ENCODE measurements at regions not wholly inside any gene's neighbourhood (a gene's known extent, or its start where the extent isn't known, plus 50 kb on each side); places are given as distances from the start of the nearest gene placed in this dataset.
"Not testable (repeated sequence)": the region's sequence is repeated elsewhere in the genome, so short reads cannot be mapped to it uniquely, and the experiment has no call there.

GRCh38 chr13:22861958-22862466 lies 318.8 kb upstream of the SGCG start:
- DNase-seq = no peak

DNA sequence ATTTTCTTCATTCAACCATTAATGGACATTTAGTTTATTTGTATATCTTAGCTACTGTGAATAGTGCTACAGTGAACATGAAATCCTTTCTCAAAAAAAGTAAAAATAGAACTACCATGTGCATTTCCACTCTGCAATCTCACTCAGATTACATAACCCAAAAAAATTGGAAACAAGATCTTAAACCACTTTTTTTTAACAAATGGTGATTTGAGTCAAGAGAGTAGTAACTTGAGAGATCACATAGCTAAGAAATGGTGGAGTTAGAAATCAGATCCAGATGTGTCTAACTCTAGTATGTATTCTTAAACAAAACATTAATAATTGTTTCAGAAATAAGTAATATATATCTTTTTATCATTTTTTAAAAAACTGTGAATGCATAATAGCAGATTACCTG lies 318.3 kb upstream of the SGCG start:
- DNase-seq = no peak

- DNase-seq = no peak
These were observed 314.6 kb upstream of the SGCG start for GRCh38 chr13:22866221-22866620.

GRCh38 chr13:22871231-22871630 lies 309.5 kb upstream of the SGCG start:
- no peak for DNase-seq

- DNase-seq = no peak
These were observed 305.9 kb upstream of the SGCG start for GRCh38 chr13:22874839-22875238.

DNA sequence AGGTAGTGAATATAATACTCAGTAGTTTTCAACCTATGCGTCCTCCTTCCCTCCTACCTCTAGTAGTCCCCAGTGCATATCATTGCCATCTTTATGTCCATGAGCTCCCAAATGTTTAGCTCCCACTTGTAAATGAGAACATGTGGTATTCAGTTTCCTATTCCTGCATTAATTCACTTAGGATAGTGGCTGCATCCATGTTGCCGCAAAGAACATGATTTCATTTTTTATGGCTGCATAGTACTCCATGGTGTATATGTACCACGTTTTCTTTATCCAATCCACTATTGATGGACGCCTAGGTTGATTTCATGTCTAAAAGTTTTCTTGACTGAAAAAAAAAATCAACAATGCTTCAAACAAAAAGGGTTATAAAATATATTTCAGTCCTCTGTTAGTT lies 303.4 kb upstream of the SGCG start:
- no peak for DNase-seq

DNA sequence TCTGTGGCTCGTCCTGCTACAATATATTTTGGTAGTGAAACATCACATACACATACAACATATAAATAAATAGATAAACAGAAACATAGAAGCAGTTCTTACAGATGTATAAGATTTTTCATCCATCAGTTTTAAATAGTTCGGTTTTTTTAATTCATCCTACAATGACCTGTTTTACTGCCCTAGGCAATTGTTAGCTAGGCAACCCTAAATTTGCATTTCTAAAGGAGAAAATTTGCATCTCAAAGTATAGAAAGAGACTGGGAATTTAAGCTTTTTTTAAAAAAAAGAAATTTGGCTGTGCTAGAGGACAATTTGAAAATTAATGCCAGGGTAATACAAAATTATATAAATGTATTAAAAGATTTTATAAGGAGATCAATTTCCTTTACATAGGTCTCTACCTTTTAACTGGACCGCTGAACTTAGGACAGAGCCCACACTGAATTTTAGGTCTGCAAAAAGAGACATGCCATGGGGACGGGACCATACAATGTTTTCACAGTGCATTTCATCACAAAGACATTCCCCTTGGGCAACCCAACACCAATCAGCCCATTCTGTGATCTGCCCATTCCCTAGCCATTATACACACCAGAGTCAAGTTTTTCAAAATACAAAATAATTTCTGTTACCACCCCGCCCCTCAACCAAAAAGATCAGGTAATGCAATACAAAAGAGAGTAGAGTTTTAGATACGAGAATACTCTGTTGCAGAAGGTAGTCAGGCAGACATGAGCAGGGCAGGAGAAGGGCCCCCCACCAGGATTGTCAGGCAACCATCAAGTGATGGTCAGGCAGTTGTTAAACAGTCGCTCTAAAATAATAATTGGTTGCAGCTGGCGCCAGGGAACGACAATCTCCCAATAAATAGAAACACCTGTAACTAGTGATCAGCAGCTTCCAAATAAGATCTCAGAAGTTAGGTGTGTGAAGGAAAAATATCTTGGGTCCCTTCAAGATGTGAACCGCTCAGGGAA lies 299.7 kb upstream of the SGCG start:
- DNase-seq = no peak

DNA sequence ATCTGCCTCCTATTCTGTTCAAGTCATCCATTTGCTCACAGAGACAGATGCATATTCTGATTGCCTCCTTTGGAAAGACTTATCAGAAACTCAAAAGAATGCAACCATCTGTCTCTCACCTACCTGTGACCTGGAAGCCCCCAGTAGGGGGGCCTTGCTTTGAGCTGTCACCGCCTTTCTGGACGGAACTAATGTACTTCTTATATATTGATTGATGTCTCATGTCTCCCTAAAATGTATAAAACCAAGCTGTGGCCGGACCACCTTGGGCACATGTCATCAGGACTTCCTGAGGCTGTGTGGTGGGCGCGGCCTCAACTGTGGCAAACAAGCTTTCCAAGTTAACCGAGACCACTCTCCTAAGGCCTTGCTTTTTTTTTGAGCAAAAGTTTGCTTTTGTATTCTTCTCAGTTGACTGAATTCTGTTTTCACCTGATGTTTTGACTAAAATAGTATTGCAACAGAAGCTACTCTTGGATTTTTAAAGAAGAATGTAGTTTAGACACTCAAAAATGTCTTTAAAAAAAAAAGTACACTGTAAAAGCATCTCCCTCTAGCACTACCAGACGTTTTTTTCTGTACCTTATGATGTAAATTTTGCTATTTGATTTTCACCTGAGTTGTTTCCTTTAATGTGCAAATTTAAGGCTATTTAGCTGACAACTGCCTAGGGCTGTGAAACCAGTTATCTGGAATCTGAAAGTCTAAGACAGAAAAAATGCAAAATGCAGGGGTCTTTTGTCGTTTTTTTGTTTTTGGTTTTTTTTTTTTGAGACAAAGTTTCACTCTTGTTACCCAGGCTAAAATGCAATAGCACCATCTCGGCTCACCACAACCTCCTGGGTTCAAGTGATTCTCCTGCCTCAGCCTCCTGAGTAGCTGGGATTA lies 298.8 kb upstream of the SGCG start:
- DNase-seq = not testable (repeated sequence)

GRCh38 chr13:22883262-22883840 lies 297.4 kb upstream of the SGCG start:
- no peak for DNase-seq

- no peak for DNase-seq
These were observed 296.8 kb upstream of the SGCG start for GRCh38 chr13:22883956-22884355.

GRCh38 chr13:22886061-22886460 lies 294.7 kb upstream of the SGCG start:
- not testable (repeated sequence) for DNase-seq

- not testable (repeated sequence) for DNase-seq
These were observed 291.4 kb upstream of the SGCG start for GRCh38 chr13:22889376-22889775.

DNA sequence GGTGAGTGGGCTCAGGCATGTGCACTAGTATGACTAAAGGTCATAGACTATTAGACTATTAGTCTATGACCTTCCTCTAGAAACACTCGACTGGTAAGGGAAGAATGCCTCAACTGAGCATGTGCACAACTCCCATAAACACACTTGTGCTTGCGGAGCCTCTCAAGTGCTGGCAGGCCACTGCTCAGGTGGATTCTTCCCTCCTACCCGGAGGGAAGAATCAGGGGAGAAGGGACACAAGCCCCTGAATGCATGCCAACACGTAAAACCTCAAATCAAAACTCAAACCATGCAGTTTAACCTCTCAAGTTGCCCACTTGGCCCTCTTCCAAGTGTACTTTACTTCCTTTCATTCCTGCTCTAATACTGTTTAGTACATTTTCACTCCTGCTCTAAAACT lies 287.6 kb upstream of the SGCG start:
- no peak for DNase-seq

- DNase-seq = no peak
These were observed 287.0 kb upstream of the SGCG start for GRCh38 chr13:22893777-22894176.

- no peak for DNase-seq
These were observed 283.0 kb upstream of the SGCG start for GRCh38 chr13:22897571-22898314.

- DNase-seq = not testable (repeated sequence)
These were observed 280.3 kb upstream of the SGCG start for GRCh38 chr13:22900416-22900951.

- DNase-seq = no peak
These were observed 277.5 kb upstream of the SGCG start for GRCh38 chr13:22903301-22903700.

DNA sequence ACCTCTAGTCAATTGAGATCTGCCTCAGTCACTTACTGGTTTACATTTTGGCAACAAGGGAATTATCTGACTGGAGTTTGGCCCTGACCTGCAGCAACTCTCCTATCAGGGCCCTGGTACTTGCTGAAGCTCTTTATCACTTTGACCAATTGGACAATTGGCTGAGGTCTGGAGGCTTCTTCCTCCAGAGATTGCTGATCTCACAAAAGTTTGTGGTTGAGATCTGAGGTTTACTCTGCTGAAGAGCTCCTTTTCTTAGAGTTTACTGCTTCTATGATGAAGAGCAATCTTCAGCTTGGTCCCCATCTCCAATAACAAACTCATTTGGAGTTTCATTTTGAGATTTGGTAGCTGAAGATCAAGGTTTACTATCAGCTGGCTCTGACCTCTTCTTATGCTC lies 276.9 kb upstream of the SGCG start:
- no peak for DNase-seq

DNA sequence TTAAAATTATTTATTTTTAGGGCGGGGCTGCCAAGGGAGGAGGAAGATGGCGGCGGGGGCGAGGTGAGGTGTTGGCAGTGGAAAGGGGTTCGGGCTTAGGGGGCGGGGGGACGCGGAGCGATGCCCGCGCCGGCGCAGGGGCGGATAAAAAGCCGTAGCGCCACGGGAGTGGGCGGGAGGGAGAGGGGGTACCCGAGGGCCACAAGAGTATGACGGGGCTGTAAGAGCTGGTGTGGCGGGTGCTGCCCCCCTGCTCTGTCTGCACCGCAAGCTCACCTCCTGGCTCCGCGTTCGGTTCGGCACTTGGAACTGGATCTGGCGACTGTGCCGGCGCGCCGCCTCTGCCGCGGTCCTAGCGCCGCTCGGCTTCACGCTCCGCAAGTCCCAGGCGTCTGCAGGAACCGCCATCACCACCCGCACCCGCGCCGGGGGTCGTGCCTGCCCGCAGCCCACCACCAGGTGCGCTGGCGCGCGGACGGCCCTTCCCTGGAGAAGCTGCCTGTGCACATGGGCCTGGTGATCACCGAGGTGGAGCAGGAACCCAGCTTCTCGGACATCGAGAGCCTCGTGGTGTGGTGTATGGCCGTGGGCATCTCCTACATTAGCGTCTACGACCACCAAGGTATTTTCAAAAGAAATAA lies 265.2 kb upstream of the SGCG start:
- peak; percentile 46 for DNase-seq

GRCh38 chr13:22916276-22916675 lies 264.5 kb upstream of the SGCG start:
- DNase-seq = not testable (repeated sequence)
